ENCODE measurements at regions not wholly inside any gene's neighbourhood (a gene's known extent, or its start where the extent isn't known, plus 50 kb on each side); places are given as distances from the start of the nearest gene placed in this dataset.
A peak's percentile ranks its signal among the peaks of the same experiment; 100 is the strongest.

DNA sequence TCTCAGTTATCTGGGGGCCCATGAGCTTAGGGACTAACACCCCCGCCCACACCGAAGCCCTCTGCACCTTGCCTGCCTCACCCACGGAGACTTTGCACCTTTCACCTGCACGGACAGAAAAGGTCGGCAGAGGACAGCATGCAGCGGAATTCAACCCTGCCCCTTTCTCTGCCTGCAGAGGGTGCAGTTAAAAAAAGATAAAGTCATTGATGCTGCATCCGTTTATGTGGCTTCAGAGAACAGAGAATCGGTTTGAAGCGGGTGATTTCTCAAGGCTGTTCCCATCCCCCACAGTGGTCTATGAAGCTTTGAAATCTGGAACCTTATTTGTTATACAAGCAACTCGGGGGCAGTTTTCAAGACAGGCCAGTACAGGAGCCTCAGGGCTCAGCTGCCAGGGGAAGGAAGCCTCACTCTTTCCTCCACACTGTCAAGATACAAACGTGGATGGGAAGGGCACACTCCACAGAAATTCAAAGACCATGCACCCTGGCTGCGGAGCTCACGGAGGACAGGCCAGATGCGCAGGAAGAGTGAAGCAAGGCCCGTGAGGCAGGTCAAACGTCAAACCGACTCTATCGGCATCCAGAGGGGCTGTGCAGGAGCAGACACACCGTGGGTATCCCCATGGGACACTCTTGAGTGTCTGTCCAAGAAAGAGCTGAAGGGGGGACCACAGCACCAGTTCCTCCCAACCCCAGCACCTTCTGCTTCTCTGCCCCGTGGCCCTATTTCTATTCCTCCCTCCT lies 66.3 kb downstream of the INSIG1 start:
- intact Hi-C loops (cut with DNase I): no loop called here
- TF ChIP-seq, protein P1, sequence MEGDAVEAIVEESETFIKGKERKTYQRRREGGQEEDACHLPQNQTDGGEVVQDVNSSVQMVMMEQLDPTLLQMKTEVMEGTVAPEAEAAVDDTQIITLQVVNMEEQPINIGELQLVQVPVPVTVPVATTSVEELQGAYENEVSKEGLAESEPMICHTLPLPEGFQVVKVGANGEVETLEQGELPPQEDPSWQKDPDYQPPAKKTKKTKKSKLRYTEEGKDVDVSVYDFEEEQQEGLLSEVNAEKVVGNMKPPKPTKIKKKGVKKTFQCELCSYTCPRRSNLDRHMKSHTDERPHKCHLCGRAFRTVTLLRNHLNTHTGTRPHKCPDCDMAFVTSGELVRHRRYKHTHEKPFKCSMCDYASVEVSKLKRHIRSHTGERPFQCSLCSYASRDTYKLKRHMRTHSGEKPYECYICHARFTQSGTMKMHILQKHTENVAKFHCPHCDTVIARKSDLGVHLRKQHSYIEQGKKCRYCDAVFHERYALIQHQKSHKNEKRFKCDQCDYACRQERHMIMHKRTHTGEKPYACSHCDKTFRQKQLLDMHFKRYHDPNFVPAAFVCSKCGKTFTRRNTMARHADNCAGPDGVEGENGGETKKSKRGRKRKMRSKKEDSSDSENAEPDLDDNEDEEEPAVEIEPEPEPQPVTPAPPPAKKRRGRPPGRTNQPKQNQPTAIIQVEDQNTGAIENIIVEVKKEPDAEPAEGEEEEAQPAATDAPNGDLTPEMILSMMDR (IDR thresholded peaks at IDR 0.05): no peak
- Histone ChIP-seq H3K27me3 (peaks cover 0 to 68% of the 10 kb centered on the region in 2 donors), H3K4me1 (peaks cover 0 to 9% of the 10 kb centered on the region in 2 donors), H3K4me3 (no peak overlapping the region), H3K27ac (no peak overlapping the region), H3K36me3 (no peaks in the 10 kb centered on the region), H3K9me3 (no peaks in the 10 kb centered on the region)
- DNase-seq (no peak), ATAC-seq (no peak)

DNA sequence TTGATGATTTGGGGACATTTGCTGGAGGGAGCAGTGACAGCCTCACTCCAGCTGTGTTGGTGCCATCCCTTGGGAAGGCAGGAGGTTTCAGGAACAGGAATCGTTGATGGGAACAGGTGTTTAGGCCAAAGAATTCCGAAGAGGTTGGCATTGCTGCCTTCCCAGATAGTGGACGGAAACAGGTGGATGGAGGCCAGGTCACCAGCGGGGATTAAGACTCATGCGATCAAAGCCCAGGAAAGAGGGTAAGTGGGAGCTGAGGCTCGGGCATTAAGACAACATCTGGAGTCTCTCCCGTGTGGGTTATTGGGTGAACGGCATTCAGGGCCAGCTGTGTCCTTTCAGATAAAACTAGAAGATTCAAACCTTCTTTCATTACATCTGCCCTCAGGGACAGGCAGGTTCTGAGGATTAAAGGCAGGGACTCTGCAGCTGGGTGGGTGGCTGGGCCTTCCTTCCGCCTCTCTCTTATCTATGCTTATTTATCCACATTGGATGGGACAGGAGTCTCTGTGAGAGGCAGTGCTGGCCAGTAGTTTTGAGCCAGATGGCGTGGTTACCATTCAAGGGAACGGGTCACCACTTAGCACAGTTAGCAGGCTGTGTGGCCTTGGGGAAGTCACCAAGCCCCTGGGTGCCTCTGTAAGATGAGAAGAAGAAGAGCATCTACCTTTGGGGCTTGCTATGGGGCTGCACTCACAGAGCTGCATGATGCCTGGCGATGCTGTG lies 67.6 kb downstream of the INSIG1 start:
- H3K27me3 ChIP-seq: peaks cover 10 to 68% of the 10 kb centered on the region in 2 donors

DNA sequence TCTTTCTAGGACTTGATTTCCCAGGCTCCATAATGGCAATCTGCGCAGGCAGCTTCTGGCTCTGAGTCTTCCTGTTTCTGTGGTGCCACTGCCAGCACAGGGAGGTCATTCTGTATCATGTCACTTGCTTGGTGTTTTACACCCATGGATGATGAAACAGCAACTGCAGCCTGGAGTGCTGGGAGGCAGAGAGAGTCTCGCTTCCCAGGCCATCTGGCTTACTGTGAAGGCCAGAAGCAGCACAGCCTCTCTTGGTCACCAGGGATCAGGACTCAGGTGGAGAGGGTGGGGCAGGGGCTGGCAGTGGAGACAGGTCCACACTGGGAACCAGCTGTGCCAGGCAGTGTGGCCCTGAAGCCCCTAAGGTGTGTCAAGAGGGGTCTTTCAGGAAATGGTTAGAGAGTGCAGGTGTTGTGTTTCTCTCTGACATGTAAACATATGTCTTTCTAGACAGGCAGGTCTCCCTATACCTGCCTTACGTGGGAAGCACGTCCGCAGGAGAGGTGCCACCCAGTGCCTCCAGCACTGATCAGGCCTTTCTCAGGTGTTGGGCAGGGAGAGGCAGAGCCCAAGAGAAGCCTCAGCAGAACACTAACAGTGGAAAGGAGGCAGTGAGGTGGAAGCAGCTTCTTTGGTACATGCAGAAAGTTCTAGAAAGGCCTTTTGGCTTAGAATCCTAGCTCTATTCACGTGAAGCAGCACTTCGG lies 71.4 kb downstream of the INSIG1 start:
- H3K36me3 ChIP-seq: no peaks in the 10 kb centered on the region
- no peak for DNase-seq
- no peak for ATAC-seq
- peaks cover 48 to 74% of the 10 kb centered on the region in 2 donors for H3K27me3 ChIP-seq
- H3K27ac ChIP-seq: no peak overlapping the region
- intact Hi-C loops (cut with DNase I): no loop called here
- TF ChIP-seq, protein P1 (IDR thresholded peaks at IDR 0.05): no peak
- no peaks in the 10 kb centered on the region for H3K9me3 ChIP-seq
- H3K4me1 ChIP-seq: peaks cover 13 to 25% of the 10 kb centered on the region in 2 donors
- H3K4me3 ChIP-seq: no peak overlapping the region

More for the DNA sequence above, 67.6 kb downstream of the INSIG1 start:
- no peaks in the 10 kb centered on the region for H3K36me3 ChIP-seq
- intact Hi-C loops (cut with DNase I): no loop called here
- DNase-seq (no peak), ATAC-seq (no peak)
- TF ChIP-seq, protein P1 (IDR thresholded peaks at IDR 0.05): no peak
- peaks cover 0 to 9% of the 10 kb centered on the region in 2 donors for H3K4me1 ChIP-seq
- no peak overlapping the region for H3K4me3 ChIP-seq
- no peaks in the 10 kb centered on the region for H3K9me3 ChIP-seq
- H3K27ac ChIP-seq: no peak overlapping the region

DNA sequence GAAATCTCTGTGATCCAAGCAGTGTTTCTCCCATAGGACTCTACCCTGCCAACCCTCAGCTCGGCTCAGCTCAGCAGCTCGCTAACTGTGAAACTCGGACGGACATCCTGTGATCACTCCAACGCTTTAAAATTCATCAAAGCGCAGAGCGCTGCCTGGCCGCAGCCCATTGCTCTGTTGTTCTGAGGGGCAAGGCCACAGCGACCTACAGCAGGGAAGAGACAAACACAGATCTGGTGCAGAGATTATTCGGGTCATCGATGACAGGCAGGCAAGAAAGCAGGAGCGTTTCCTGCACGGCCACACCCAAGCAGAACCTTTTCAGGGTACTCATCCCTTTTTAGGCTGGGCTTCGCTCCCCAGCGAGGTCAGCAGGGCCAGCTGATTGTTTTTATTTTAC lies 72.1 kb downstream of the INSIG1 start:
- Histone ChIP-seq H3K27me3 (peaks cover 55 to 74% of the 10 kb centered on the region in 2 donors), H3K4me1 (peaks cover 20 to 32% of the 10 kb centered on the region in 2 donors), H3K36me3 (no peaks in the 10 kb centered on the region), H3K27ac (no peak overlapping the region), H3K4me3 (no peak overlapping the region), H3K9me3 (no peaks in the 10 kb centered on the region)
- DNase-seq (peak in 1 of 4 donors; percentile 21), ATAC-seq (no peak)
- TF ChIP-seq, protein P1 (IDR thresholded peaks at IDR 0.05): no peak
- intact Hi-C loops (cut with DNase I): no loop called here
